HCT116 (cell line): ENCODE measurements at regions not wholly inside any gene's neighbourhood (a gene's known extent, or its start where the extent isn't known, plus 50 kb on each side); places are given as distances from the start of the nearest gene placed in this dataset.

ENCODE experiments used
- ATAC-seq: fragments of 200-7000 bp; cut with Tn5 transposase; 2 replicates; pipeline ENCODE4 v1.9.1; 2020; ENCODE audit warnings: mild to moderate bottlenecking, moderate library complexity
- BruUV-seq: library from RNA; stranded (reverse); fragments of 400-500 nt; replicated peaks from 2 replicates; lab custom pipeline; 2021; lab: Mats Ljungman, UMichigan
- CTCF ChIA-PET: fragments of 300-600 bp; sonication (Branson Sonifier 250); formaldehyde crosslinking; loops from one replicate; lab custom pipeline; 2021; ENCODE audit warnings: antibody characterized with exemption; lab: Charles Lee
- POLR2A ChIA-PET: fragments of 300-600, 350-600 bp; sonication (Branson Sonifier 250); formaldehyde crosslinking; loops from one replicate; lab custom pipeline; 2021; ENCODE audit warnings: antibody characterized with exemption; lab: Charles Lee
- RAD21 ChIA-PET, 2 experiments: fragments of 300-600 bp; sonication (Branson Sonifier 250); formaldehyde crosslinking; loops; one replicate each; lab custom pipeline; 2023; ENCODE audit warnings: low total read pairs in 2 of 2; ENCODE audit not compliant: uncharacterized antibody in 2 of 2, unreplicated experiment in 2 of 2, low non-redundant PET in 1 of 2; lab: Charles Lee
- DNase-seq: peaks from one replicate; pipeline ENCODE4 v3.0.0-alpha.2; 2010; ENCODE audit warnings: low read depth, low spot score
- H2AFZ ChIP-seq: fragments of 200-600 bp; shearing (Covaris generic), sonication (generic); 2 replicates; pipeline ENCODE4 v1.6.1; 2017; ENCODE audit warnings: low read depth, mixed run types, mixed read lengths, antibody characterized with exemption, low read length; ENCODE audit not compliant: poor library complexity, severe bottlenecking
- H3K27ac ChIP-seq: 2 replicates; pipeline ENCODE4 v1.5.1; 2012; ENCODE audit warnings: low read depth, low read length
- H3K27me3 ChIP-seq: fragments of 200-600 bp; sonication (generic); 2 replicates; pipeline ENCODE4 v1.6.1; 2016; ENCODE audit warnings: mixed run types, low read length, mixed read lengths; ENCODE audit not compliant: insufficient read depth
- H3K36me3 ChIP-seq, 2 experiments: fragments of 200-500 bp in 1 of 2; fragments of 200-600 bp in 1 of 2; sonication (Bioruptor generic) in 1 of 2; sonication (generic) in 1 of 2; 2 replicates each; pipeline versions ENCODE4 v1.5.1 to v1.6.1; 2014 to 2016; ENCODE audit warnings: low read length in 2 of 2, inconsistent platforms in 1 of 2, mixed read lengths in 1 of 2, mixed run types in 1 of 2; ENCODE audit not compliant: insufficient read depth in 2 of 2, control insufficient read depth in 1 of 2
- H3K4me1 ChIP-seq, 2 experiments: fragments of 200-600 bp in 1 of 2; sonication (generic) in 1 of 2; 2 replicates each; pipeline versions ENCODE4 v1.5.1 to v1.6.1; 2012 to 2017; ENCODE audit warnings: low read length in 2 of 2, inconsistent platforms in 1 of 2, mild to moderate bottlenecking in 1 of 2, mixed read lengths in 1 of 2, mixed run types in 1 of 2, moderate library complexity in 1 of 2; ENCODE audit not compliant: insufficient read depth in 2 of 2, control insufficient read depth in 1 of 2
- H3K4me2 ChIP-seq: fragments of 200-600 bp; sonication (generic); 2 replicates; pipeline ENCODE4 v1.6.1; 2017; ENCODE audit warnings: mixed run types, low read length, mixed read lengths
- H3K4me3 ChIP-seq, 2 experiments: fragments of 200-600 bp in 1 of 2; sonication (generic) in 1 of 2; replicated peaks in 1 of 2; 2 replicates each; pipeline ENCODE4 v1.5.1; 2011 to 2016; ENCODE audit warnings: low read length in 2 of 2, control low read depth in 1 of 2, low read depth in 1 of 2, mild to moderate bottlenecking in 1 of 2, mixed read lengths in 1 of 2, mixed run types in 1 of 2
- H3K79me2 ChIP-seq: fragments of 200-600 bp; sonication (generic); 2 replicates; pipeline ENCODE4 v1.6.1; 2017; ENCODE audit warnings: mild to moderate bottlenecking, mixed run types, low read length, moderate library complexity, mixed read lengths; ENCODE audit not compliant: insufficient read depth
- H3K9ac ChIP-seq: fragments of 200-600 bp; sonication (generic); 2 replicates; pipeline ENCODE4 v1.6.1; 2016; ENCODE audit warnings: low read length, mixed read lengths
- H3K9me2 ChIP-seq: fragments of 200-600 bp; sonication (generic), shearing (Covaris generic); 2 replicates; pipeline ENCODE4 v1.6.1; 2017; ENCODE audit warnings: mixed run types, mild to moderate bottlenecking, moderate library complexity; ENCODE audit not compliant: insufficient read depth
- H3K9me3 ChIP-seq, 2 experiments: fragments of 200-500 bp in 1 of 2; fragments of 200-600 bp in 1 of 2; sonication (Bioruptor generic) in 1 of 2; sonication (generic) in 1 of 2; 2 replicates each; pipeline ENCODE4 v1.6.1; 2014 to 2017; ENCODE audit warnings: low read length in 2 of 2, mixed read lengths in 2 of 2, inconsistent platforms in 1 of 2, low read depth in 1 of 2, mild to moderate bottlenecking in 1 of 2, mixed run types in 1 of 2, moderate library complexity in 1 of 2; ENCODE audit not compliant: control insufficient read depth in 1 of 2, insufficient read depth in 1 of 2
- H4K20me1 ChIP-seq: fragments of 200-600 bp; sonication (generic), shearing (Covaris generic); 2 replicates; pipeline ENCODE4 v1.6.1; 2017; ENCODE audit warnings: mixed run types, mild to moderate bottlenecking, moderate library complexity; ENCODE audit not compliant: insufficient read depth
- CBX3 ChIP-seq: IDR thresholded peaks from 2 replicates; pipeline ENCODE4 v1.6.1; 2012; ENCODE audit warnings: low read depth
- CEBPB ChIP-seq: IDR thresholded peaks from 2 replicates; pipeline ENCODE4 v1.6.1; 2012; ENCODE audit warnings: low read depth
- EGR1 ChIP-seq: IDR thresholded peaks from 2 replicates; pipeline ENCODE4 v1.6.1; 2012; ENCODE audit warnings: low read depth
- FOSL1 ChIP-seq: IDR thresholded peaks from 2 replicates; pipeline ENCODE4 v1.6.1; 2012; ENCODE audit warnings: low read depth
- JUND ChIP-seq: IDR thresholded peaks from 2 replicates; pipeline ENCODE4 v1.6.1; 2012
- POLR2A ChIP-seq: IDR thresholded peaks from 2 replicates; pipeline ENCODE4 v1.7.0; 2011; ENCODE audit warnings: borderline replicate concordance; ENCODE audit not compliant: insufficient read depth, insufficient read length; ENCODE audit errors: extremely low read depth
- TCF7L2 ChIP-seq: IDR thresholded peaks from 2 replicates; pipeline ENCODE4 v1.7.0; 2011; ENCODE audit warnings: borderline replicate concordance, inconsistent platforms; ENCODE audit not compliant: insufficient read depth, insufficient read length; ENCODE audit errors: extremely low read depth
- ZFX ChIP-seq: fragments of 450-650 bp; IDR thresholded peaks from 2 replicates; pipeline ENCODE4 v1.6.1; 2017
- ZNF274 ChIP-seq: fragments of 200-500 bp; sonication (Bioruptor generic); IDR thresholded peaks from 2 replicates; pipeline ENCODE4 v1.6.1; 2014; ENCODE audit warnings: mild to moderate bottlenecking, low read depth, low read length, inconsistent platforms
- intact Hi-C: fragments of 100-400 bp; cut with micrococcal nuclease; formaldehyde crosslinking; loops from 2 replicates; pipeline ENCODE4 v1.10.0; 2022
- TF ChIP-seq, protein P1 (sequence below): IDR thresholded peaks from 2 replicates; pipeline ENCODE4 v1.6.1; 2012
- TF ChIP-seq, protein P2 (sequence below): IDR thresholded peaks from 2 replicates; pipeline ENCODE4 v1.6.1; 2011; ENCODE audit warnings: mild to moderate bottlenecking, low read length, moderate library complexity; ENCODE audit not compliant: insufficient replicate concordance; ENCODE audit errors: extremely low read depth
- TF ChIP-seq, protein P3 (sequence below): IDR thresholded peaks from 2 replicates; pipeline ENCODE4 v1.6.1; 2012; ENCODE audit warnings: low read depth

DNA sequence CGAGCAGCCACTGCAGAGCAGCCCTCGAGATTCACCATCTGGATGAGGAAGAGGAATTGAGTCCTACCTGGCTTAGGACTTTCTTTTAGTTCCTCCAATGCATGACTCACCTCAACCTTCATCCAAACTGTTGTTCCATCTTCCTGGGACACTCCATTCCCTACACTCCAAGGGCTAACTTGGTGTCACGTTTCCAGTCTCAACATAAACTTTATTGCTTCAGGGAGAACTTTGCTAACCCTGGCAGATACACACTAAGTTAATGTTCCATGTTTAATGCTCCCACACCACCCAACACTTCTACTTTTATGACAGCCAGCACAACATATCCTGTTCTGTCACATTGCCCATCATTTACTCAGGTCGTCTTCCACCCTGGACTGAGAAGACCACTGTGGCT is 164.4 kb downstream of the RBM26 start:
- H3K9ac ChIP-seq = no peak overlapping the region
- TF ChIP-seq, protein P1, sequence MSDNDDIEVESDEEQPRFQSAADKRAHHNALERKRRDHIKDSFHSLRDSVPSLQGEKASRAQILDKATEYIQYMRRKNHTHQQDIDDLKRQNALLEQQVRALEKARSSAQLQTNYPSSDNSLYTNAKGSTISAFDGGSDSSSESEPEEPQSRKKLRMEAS = no peak
- TF ChIP-seq, protein P2, sequence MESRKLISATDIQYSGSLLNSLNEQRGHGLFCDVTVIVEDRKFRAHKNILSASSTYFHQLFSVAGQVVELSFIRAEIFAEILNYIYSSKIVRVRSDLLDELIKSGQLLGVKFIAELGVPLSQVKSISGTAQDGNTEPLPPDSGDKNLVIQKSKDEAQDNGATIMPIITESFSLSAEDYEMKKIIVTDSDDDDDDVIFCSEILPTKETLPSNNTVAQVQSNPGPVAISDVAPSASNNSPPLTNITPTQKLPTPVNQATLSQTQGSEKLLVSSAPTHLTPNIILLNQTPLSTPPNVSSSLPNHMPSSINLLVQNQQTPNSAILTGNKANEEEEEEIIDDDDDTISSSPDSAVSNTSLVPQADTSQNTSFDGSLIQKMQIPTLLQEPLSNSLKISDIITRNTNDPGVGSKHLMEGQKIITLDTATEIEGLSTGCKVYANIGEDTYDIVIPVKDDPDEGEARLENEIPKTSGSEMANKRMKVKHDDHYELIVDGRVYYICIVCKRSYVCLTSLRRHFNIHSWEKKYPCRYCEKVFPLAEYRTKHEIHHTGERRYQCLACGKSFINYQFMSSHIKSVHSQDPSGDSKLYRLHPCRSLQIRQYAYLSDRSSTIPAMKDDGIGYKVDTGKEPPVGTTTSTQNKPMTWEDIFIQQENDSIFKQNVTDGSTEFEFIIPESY = no peak
- TF ChIP-seq FOSL1 (no peak), CEBPB (no peak), CBX3 (no peak), POLR2A (no peak), TCF7L2 (no peak), JUND (no peak), ZNF274 (no peak), ZFX (no peak), EGR1 (no peak)
- TF ChIP-seq, protein P3, sequence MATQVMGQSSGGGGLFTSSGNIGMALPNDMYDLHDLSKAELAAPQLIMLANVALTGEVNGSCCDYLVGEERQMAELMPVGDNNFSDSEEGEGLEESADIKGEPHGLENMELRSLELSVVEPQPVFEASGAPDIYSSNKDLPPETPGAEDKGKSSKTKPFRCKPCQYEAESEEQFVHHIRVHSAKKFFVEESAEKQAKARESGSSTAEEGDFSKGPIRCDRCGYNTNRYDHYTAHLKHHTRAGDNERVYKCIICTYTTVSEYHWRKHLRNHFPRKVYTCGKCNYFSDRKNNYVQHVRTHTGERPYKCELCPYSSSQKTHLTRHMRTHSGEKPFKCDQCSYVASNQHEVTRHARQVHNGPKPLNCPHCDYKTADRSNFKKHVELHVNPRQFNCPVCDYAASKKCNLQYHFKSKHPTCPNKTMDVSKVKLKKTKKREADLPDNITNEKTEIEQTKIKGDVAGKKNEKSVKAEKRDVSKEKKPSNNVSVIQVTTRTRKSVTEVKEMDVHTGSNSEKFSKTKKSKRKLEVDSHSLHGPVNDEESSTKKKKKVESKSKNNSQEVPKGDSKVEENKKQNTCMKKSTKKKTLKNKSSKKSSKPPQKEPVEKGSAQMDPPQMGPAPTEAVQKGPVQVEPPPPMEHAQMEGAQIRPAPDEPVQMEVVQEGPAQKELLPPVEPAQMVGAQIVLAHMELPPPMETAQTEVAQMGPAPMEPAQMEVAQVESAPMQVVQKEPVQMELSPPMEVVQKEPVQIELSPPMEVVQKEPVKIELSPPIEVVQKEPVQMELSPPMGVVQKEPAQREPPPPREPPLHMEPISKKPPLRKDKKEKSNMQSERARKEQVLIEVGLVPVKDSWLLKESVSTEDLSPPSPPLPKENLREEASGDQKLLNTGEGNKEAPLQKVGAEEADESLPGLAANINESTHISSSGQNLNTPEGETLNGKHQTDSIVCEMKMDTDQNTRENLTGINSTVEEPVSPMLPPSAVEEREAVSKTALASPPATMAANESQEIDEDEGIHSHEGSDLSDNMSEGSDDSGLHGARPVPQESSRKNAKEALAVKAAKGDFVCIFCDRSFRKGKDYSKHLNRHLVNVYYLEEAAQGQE = no peak
- no peak overlapping the region for H2AFZ ChIP-seq
- H3K4me3 ChIP-seq = no peak overlapping the region
- H4K20me1 ChIP-seq = no peaks in the 10 kb centered on the region
- H3K27me3 ChIP-seq = peaks cover 9% of the 10 kb centered on the region; the same call in 1 of the 2 replicates
- no peaks in the 10 kb centered on the region for H3K36me3 ChIP-seq
- intact Hi-C loops = no loop called here
- ChIA-PET RAD21 (no interaction called here), CTCF (no interaction called here), POLR2A (no interaction called here)
- no peaks in the 10 kb centered on the region for H3K4me1 ChIP-seq
- ATAC-seq = no peak
- H3K4me2 ChIP-seq = no peak overlapping the region
- DNase-seq = no peak
- no TSS peak for BruUV-seq
- no peaks in the 10 kb centered on the region for H3K79me2 ChIP-seq
- no peak overlapping the region for H3K27ac ChIP-seq
- no peaks in the 10 kb centered on the region for H3K9me3 ChIP-seq
- no peaks in the 10 kb centered on the region for H3K9me2 ChIP-seq
